Activated CD8-positive, alpha-beta T cell treated with anti-CD3 and anti-CD28 coated beads for 36 hours (primary cell): ENCODE measurements at regions not wholly inside any gene's neighbourhood (a gene's known extent, or its start where the extent isn't known, plus 50 kb on each side); places are given as distances from the start of the nearest gene placed in this dataset.
"Not testable (repeated sequence)": the region's sequence is repeated elsewhere in the genome, so short reads cannot be mapped to it uniquely, and the experiment has no call there.

ENCODE experiments used
- ATAC-seq: fragments of 200-7000 bp; cut with Tn5 transposase; one replicate; pipeline ENCODE4 v1.10.0; 2021; ENCODE audit warnings: mild to moderate bottlenecking, moderate library complexity
- CTCF ChIA-PET: fragments of 350-600 bp; sonication (Branson Sonifier 250); formaldehyde crosslinking; loops from one replicate; lab custom pipeline; 2021; ENCODE audit warnings: antibody characterized with exemption; lab: Charles Lee
- POLR2A ChIA-PET: fragments of 350-600 bp; sonication (Branson Sonifier 250); formaldehyde crosslinking; loops from one replicate; lab custom pipeline; 2021; ENCODE audit warnings: antibody characterized with exemption; lab: Charles Lee
- DNase-seq: peaks from one replicate; pipeline ENCODE4 v3.0.0-alpha.2; 2020
- H3K27ac Mint-ChIP-seq: one replicate; pipeline ENCODE4 v1.8.0; 2021; ENCODE audit warnings: mild to moderate bottlenecking, mixed read lengths
- H3K27me3 Mint-ChIP-seq: one replicate; pipeline ENCODE4 v1.8.0; 2021; ENCODE audit warnings: mixed read lengths
- H3K36me3 Mint-ChIP-seq: one replicate; pipeline ENCODE4 v1.8.0; 2021; ENCODE audit warnings: low read depth, mixed read lengths
- H3K4me1 Mint-ChIP-seq: one replicate; pipeline ENCODE4 v1.8.0; 2021; ENCODE audit warnings: low read depth, mixed read lengths
- H3K4me3 Mint-ChIP-seq: one replicate; pipeline ENCODE4 v1.8.0; 2021; ENCODE audit warnings: mild to moderate bottlenecking, moderate library complexity, mixed read lengths
- H3K9me3 Mint-ChIP-seq: one replicate; pipeline ENCODE4 v1.8.0; 2021; ENCODE audit warnings: mixed read lengths
- CTCF ChIP-seq: fragments of 200-600 bp; IDR thresholded peaks from one replicate; pipeline ENCODE4 v1.8.0; 2022; ENCODE audit warnings: antibody characterized with exemption, mild to moderate bottlenecking
- intact Hi-C: fragments of 100-400 bp; cut with micrococcal nuclease; formaldehyde crosslinking; loops from one replicate; pipeline ENCODE4 v1.10.0; 2022

GRCh38 chr3:166837535-166837934 lies 542.6 kb downstream of the ZBBX start:
- CTCF ChIA-PET, result interaction anchor here (0.9 to 1.7 kb wide), 2 partner anchors 9 to 17 kb away, joined by 3 to 5 read pairs; no protein-coding TSS in a partner anchor
- no peak for DNase-seq
- no peaks in the 10 kb centered on the region for H3K4me1 Mint-ChIP-seq
- TF ChIP-seq CTCF, result peak; percentile 29
- POLR2A ChIA-PET, result no interaction called here
- no peaks in the 10 kb centered on the region for H3K27me3 Mint-ChIP-seq
- no peak for ATAC-seq
- peaks cover 8% of the 10 kb centered on the region for H3K9me3 Mint-ChIP-seq
- H3K27ac Mint-ChIP-seq, result no peak overlapping the region
- H3K4me3 Mint-ChIP-seq, result no peak overlapping the region
- H3K36me3 Mint-ChIP-seq, result no peaks in the 10 kb centered on the region
- intact Hi-C loops, result no loop called here

- H3K36me3 Mint-ChIP-seq, result no peaks in the 10 kb centered on the region
- peaks cover 8% of the 10 kb centered on the region for H3K9me3 Mint-ChIP-seq
- TF ChIP-seq CTCF, result no peak
- CTCF ChIA-PET, result interaction anchor here (1.7 kb wide), 1 partner anchor 17 kb away, joined by 5 read pairs; no protein-coding TSS in a partner anchor
- POLR2A ChIA-PET, result no interaction called here
- ATAC-seq (no peak), DNase-seq (no peak)
- H3K4me1 Mint-ChIP-seq, result no peaks in the 10 kb centered on the region
- intact Hi-C loops, result no loop called here
- H3K27me3 Mint-ChIP-seq, result no peaks in the 10 kb centered on the region
- no peak overlapping the region for H3K27ac Mint-ChIP-seq
- no peak overlapping the region for H3K4me3 Mint-ChIP-seq
Measured at GRCh38 chr3:166836836-166837235, 543.3 kb downstream of the ZBBX start.

- CTCF ChIA-PET, result no interaction called here
- Mint-ChIP-seq H3K36me3 (no peaks in the 10 kb centered on the region), H3K4me1 (no peaks in the 10 kb centered on the region), H3K4me3 (no peak overlapping the region), H3K9me3 (peaks cover 7% of the 10 kb centered on the region), H3K27ac (no peak overlapping the region), H3K27me3 (no peaks in the 10 kb centered on the region)
- ATAC-seq, result no peak
- intact Hi-C loops, result no loop called here
- no peak for DNase-seq
- POLR2A ChIA-PET, result no interaction called here
- TF ChIP-seq CTCF, result no peak
Measured at GRCh38 chr3:166829896-166830295, 550.2 kb downstream of the ZBBX start.

- H3K36me3 Mint-ChIP-seq, result no peaks in the 10 kb centered on the region
- ChIA-PET CTCF (no interaction called here), POLR2A (no interaction called here)
- no peaks in the 10 kb centered on the region for H3K4me1 Mint-ChIP-seq
- H3K27ac Mint-ChIP-seq, result no peak overlapping the region
- peaks cover 7% of the 10 kb centered on the region for H3K9me3 Mint-ChIP-seq
- H3K4me3 Mint-ChIP-seq, result no peak overlapping the region
- intact Hi-C loops, result no loop called here
- no peaks in the 10 kb centered on the region for H3K27me3 Mint-ChIP-seq
- ATAC-seq (no peak), DNase-seq (no peak)
- no peak for TF ChIP-seq CTCF
Measured at GRCh38 chr3:166818464-166818863, 561.6 kb downstream of the ZBBX start.

GRCh38 chr3:166817269-166817668 lies 562.8 kb downstream of the ZBBX start:
- ATAC-seq, H3K4me3 Mint-ChIP-seq, H3K36me3 Mint-ChIP-seq, H3K9me3 Mint-ChIP-seq, H3K4me1 Mint-ChIP-seq, H3K27me3 Mint-ChIP-seq, POLR2A ChIA-PET, DNase-seq, CTCF ChIA-PET, H3K27ac Mint-ChIP-seq, intact Hi-C loops: not testable (repeated sequence)
